ENCODE measurements at regions not wholly inside any gene's neighbourhood (a gene's known extent, or its start where the extent isn't known, plus 50 kb on each side); places are given as distances from the start of the nearest gene placed in this dataset.

DNA sequence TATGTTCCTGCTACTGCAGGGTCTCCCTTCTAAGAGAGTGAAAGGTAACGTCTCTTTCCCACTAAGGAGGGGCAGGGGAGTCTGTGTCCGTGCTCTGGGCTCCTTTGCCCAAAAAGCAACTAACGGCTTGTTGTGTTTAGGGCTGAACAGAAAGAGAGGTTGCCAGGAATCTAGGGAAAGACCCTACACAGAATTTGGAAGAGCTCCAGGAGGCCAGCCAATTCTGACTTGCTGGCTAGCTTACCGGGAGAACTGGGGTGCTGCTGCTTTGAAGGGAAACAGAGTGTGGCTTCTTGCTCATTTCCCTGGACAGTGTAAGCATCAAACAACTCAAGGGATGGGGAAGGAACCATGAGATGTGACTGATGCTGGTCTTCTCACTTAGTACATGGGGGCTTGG lies 176.1 kb downstream of the GADD45G start:
- TF ChIP-seq, protein P1, sequence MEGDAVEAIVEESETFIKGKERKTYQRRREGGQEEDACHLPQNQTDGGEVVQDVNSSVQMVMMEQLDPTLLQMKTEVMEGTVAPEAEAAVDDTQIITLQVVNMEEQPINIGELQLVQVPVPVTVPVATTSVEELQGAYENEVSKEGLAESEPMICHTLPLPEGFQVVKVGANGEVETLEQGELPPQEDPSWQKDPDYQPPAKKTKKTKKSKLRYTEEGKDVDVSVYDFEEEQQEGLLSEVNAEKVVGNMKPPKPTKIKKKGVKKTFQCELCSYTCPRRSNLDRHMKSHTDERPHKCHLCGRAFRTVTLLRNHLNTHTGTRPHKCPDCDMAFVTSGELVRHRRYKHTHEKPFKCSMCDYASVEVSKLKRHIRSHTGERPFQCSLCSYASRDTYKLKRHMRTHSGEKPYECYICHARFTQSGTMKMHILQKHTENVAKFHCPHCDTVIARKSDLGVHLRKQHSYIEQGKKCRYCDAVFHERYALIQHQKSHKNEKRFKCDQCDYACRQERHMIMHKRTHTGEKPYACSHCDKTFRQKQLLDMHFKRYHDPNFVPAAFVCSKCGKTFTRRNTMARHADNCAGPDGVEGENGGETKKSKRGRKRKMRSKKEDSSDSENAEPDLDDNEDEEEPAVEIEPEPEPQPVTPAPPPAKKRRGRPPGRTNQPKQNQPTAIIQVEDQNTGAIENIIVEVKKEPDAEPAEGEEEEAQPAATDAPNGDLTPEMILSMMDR (IDR thresholded peaks at IDR 0.05; ENCODE audit: low read length): no peak
- no peak for TF ChIP-seq EZH2 (optimal IDR thresholded peaks at IDR 0.05; ENCODE audit: low read depth, low read length)
